GM12874 (cell line): ENCODE measurements at regions not wholly inside any gene's neighbourhood (a gene's known extent, or its start where the extent isn't known, plus 50 kb on each side); places are given as distances from the start of the nearest gene placed in this dataset.

Source experiments
- TF ChIP-seq, protein P1 (sequence below): IDR thresholded peaks from 2 replicates; pipeline ENCODE4 v1.5.1; 2011; ENCODE audit warnings: low read depth, mild to moderate bottlenecking, control low read depth, low read length, moderate library complexity; ENCODE audit not compliant: insufficient read depth

DNA sequence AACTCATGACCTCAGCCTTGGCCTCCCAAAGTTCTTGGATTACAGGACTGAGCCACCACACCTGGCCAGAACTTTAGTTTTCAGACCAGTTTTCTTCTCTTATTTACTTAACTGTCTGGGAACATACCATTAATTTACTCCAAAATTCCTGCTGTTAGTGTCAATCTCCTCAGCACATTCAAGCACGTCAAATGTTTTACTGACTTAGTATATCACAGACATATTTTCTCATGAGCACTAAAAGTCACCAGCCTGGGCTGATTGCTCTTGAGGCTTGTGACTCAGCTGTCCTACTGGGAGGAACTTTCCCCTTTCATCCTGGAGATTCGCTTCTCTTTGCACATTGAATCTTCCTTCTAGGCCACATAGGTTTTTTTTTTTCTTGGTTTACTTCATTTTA is 109.6 kb downstream of the PCDH18 start:
- TF ChIP-seq, protein P1, sequence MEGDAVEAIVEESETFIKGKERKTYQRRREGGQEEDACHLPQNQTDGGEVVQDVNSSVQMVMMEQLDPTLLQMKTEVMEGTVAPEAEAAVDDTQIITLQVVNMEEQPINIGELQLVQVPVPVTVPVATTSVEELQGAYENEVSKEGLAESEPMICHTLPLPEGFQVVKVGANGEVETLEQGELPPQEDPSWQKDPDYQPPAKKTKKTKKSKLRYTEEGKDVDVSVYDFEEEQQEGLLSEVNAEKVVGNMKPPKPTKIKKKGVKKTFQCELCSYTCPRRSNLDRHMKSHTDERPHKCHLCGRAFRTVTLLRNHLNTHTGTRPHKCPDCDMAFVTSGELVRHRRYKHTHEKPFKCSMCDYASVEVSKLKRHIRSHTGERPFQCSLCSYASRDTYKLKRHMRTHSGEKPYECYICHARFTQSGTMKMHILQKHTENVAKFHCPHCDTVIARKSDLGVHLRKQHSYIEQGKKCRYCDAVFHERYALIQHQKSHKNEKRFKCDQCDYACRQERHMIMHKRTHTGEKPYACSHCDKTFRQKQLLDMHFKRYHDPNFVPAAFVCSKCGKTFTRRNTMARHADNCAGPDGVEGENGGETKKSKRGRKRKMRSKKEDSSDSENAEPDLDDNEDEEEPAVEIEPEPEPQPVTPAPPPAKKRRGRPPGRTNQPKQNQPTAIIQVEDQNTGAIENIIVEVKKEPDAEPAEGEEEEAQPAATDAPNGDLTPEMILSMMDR = no peak

DNA sequence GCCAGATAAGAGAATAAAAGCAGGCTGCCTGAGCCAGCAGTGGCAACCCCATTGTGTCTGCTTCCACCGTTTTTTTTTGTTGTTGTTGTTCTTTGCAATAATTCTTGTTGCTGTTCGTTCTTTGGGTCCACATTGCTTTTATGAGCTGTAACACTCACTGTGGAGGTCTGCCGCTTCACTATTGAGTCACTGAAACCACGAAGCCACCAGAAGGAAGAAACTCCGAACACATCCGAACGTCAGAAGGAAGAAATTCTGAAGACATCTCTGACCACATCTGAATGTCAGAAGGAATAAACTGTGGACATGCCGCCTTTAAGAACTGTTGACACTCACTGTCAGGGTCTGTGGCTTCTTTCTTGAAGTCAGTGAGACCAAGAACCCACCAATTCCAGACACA is 110.5 kb downstream of the PCDH18 start:
- TF ChIP-seq, protein P1 = no peak

DNA sequence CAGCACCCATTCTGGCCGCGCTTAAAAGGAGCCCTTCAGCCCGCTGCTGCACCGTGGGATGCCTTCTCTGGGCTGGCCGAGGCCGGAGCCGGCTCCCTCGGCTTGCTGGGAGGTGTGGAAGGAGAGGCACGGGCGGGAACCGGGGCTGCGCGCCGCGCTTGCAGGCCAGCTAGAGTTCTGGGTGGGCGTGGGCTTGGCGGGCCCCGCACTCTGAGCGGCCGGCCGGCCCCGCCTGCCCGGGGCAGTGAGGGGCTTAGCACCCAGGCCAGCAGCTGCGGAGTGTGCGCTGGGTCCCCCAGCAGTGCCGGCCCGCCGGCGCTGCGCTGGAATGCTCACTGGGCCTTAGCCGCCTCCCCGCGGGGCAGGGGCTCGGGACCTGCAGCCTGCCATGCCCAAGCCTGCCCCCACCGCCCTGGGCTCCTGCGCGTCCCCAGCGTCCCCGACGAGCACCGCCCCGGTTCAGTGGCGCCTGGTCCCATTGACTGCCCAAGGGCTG is 111.3 kb downstream of the PCDH18 start:
- TF ChIP-seq, protein P1 = no peak

DNA sequence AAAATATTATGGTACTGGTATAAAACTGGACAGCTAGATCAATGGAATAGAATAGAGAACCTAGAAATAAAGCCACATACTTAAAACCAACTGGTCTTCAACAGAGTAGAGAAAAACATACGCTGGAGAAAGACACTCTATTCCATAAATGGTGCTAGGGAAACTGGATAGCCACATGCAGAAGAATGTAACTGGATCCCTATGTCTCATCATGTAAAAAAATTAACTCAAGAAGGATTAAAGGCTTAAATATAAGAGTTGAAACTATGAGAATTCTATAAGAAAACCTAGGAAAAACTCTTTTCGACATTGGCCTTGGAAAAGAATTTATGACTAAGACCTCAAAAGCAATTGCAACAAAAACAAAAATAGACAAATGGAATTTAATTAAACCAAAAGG is 114.6 kb downstream of the PCDH18 start:
- TF ChIP-seq, protein P1 = no peak

DNA sequence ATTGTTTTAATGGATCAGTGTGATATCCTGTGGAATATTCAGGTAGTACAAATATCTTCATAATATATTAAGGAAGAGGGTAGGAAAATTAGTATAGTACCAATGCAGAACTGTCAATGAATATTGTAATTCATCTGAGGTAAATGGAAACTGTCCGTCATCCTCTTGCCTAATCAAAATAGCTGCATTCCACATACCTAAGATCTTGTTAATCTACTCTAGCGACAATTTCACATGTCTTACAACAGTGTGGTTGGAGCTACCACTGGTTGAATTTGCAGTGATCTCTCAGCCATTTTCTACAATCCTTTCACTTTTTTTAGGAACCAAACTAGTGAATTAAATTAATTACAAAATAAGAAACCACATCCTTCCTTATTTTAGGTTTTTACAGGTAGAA is 117.5 kb downstream of the PCDH18 start:
- TF ChIP-seq, protein P1 = no peak

DNA sequence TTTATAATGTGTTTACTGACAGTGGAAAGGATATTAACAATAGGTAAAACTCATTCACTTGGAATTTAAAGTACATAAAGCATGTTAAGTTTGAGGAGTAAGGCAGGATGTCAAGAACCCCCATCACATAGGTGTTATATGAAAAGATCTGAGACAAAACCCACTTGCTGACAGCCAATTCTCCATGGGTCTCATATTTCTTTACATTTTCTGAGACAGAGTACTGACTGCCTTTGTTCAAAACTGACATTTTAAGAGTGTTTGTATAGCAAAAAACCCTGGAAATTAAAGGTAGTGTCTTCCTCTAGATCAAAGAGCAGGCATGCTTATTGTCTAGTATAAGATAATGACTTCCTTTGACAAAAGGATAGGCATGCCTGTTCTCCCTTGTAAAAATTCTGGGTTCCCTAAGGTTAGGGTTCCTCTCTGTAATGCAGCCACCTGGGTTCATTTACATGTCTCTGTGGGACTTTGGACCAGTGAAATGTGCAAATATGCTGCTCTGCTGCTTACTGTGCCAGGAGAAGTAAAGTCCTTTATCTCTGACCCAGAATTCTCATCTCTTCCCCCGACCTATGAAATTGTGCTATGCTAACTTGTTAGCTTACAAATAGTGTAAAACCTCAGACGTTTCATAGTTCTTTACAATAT is 123.6 kb downstream of the PCDH18 start:
- TF ChIP-seq, protein P1 = no peak

DNA sequence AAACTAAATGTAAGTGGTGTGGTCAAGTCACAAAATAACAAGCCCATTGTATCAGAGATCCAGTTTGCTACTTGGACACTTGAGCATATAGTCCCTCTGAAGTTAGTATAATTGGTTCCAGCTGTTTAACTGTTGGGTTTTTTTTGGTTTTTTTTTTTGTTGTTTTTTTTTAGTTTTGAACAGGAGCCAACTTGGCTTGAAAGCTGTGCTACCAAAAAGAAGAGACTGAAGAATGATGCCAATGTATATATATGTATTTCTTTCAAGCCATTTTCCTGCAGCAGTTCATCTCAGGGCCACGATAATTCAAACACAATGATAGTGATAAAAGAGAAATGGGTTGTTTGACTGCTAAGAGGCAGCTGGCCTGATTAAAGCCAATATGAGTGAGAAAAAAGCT is 138.3 kb downstream of the PCDH18 start:
- TF ChIP-seq, protein P1 = no peak
